ENCODE measurements at regions not wholly inside any gene's neighbourhood (a gene's known extent, or its start where the extent isn't known, plus 50 kb on each side); places are given as distances from the start of the nearest gene placed in this dataset.

DNA sequence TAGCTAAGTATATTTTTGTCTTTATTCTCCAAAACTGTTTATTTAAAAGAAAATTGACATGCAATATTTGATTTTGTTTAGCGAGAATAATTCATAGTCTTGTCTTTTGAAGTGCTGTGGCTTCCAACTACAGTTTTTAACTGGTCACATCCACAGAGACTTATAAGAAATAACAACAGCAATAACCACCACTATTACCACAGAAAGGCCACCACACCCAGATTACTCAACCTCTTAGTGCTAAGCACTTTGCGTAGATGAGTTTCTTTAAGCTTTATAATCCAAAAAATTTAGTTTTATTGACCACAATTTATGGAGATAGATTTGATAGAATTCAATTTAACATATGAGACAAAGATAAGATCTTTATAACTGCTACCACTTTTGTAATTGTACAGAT, 468.4 kb upstream of the UBE2E2 start:
- no peak for TF ChIP-seq EP300 (IDR thresholded peaks at IDR 0.05; ENCODE audit: borderline replicate concordance in 1 of 2, low read depth in 1 of 2, low read length in 1 of 2)
- TF ChIP-seq, protein P1, sequence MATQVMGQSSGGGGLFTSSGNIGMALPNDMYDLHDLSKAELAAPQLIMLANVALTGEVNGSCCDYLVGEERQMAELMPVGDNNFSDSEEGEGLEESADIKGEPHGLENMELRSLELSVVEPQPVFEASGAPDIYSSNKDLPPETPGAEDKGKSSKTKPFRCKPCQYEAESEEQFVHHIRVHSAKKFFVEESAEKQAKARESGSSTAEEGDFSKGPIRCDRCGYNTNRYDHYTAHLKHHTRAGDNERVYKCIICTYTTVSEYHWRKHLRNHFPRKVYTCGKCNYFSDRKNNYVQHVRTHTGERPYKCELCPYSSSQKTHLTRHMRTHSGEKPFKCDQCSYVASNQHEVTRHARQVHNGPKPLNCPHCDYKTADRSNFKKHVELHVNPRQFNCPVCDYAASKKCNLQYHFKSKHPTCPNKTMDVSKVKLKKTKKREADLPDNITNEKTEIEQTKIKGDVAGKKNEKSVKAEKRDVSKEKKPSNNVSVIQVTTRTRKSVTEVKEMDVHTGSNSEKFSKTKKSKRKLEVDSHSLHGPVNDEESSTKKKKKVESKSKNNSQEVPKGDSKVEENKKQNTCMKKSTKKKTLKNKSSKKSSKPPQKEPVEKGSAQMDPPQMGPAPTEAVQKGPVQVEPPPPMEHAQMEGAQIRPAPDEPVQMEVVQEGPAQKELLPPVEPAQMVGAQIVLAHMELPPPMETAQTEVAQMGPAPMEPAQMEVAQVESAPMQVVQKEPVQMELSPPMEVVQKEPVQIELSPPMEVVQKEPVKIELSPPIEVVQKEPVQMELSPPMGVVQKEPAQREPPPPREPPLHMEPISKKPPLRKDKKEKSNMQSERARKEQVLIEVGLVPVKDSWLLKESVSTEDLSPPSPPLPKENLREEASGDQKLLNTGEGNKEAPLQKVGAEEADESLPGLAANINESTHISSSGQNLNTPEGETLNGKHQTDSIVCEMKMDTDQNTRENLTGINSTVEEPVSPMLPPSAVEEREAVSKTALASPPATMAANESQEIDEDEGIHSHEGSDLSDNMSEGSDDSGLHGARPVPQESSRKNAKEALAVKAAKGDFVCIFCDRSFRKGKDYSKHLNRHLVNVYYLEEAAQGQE (IDR thresholded peaks at IDR 0.05; ENCODE audit: low read depth, low read length) = no peak
- TF ChIP-seq, protein P2, sequence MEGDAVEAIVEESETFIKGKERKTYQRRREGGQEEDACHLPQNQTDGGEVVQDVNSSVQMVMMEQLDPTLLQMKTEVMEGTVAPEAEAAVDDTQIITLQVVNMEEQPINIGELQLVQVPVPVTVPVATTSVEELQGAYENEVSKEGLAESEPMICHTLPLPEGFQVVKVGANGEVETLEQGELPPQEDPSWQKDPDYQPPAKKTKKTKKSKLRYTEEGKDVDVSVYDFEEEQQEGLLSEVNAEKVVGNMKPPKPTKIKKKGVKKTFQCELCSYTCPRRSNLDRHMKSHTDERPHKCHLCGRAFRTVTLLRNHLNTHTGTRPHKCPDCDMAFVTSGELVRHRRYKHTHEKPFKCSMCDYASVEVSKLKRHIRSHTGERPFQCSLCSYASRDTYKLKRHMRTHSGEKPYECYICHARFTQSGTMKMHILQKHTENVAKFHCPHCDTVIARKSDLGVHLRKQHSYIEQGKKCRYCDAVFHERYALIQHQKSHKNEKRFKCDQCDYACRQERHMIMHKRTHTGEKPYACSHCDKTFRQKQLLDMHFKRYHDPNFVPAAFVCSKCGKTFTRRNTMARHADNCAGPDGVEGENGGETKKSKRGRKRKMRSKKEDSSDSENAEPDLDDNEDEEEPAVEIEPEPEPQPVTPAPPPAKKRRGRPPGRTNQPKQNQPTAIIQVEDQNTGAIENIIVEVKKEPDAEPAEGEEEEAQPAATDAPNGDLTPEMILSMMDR (IDR thresholded peaks at IDR 0.05) = no peak
- TF ChIP-seq TCF12 (IDR thresholded peaks at IDR 0.05) = no peak
- TF ChIP-seq JUND (IDR thresholded peaks at IDR 0.05) = no peak
- TF ChIP-seq NFIC (IDR thresholded peaks at IDR 0.05; ENCODE audit: borderline replicate concordance) = no peak
- no peak for TF ChIP-seq POLR2AphosphoS5 (IDR thresholded peaks at IDR 0.05; ENCODE audit: low read depth, low read length)
- TF ChIP-seq, protein P3, sequence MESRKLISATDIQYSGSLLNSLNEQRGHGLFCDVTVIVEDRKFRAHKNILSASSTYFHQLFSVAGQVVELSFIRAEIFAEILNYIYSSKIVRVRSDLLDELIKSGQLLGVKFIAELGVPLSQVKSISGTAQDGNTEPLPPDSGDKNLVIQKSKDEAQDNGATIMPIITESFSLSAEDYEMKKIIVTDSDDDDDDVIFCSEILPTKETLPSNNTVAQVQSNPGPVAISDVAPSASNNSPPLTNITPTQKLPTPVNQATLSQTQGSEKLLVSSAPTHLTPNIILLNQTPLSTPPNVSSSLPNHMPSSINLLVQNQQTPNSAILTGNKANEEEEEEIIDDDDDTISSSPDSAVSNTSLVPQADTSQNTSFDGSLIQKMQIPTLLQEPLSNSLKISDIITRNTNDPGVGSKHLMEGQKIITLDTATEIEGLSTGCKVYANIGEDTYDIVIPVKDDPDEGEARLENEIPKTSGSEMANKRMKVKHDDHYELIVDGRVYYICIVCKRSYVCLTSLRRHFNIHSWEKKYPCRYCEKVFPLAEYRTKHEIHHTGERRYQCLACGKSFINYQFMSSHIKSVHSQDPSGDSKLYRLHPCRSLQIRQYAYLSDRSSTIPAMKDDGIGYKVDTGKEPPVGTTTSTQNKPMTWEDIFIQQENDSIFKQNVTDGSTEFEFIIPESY (IDR thresholded peaks at IDR 0.05; ENCODE audit: borderline replicate concordance, low read depth) = no peak
- TF ChIP-seq RAD21 (IDR thresholded peaks at IDR 0.05; ENCODE audit: low read length) = no peak
- no peak for TF ChIP-seq RCOR1 (IDR thresholded peaks at IDR 0.05; ENCODE audit: low read length)
- TF ChIP-seq, protein P4, sequence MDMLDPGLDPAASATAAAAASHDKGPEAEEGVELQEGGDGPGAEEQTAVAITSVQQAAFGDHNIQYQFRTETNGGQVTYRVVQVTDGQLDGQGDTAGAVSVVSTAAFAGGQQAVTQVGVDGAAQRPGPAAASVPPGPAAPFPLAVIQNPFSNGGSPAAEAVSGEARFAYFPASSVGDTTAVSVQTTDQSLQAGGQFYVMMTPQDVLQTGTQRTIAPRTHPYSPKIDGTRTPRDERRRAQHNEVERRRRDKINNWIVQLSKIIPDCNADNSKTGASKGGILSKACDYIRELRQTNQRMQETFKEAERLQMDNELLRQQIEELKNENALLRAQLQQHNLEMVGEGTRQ (IDR thresholded peaks at IDR 0.05; ENCODE audit: borderline replicate concordance, low read depth, low read length) = no peak
- no peak for TF ChIP-seq FOXM1 (IDR thresholded peaks at IDR 0.05; ENCODE audit: low read depth)
- TF ChIP-seq GABPA (IDR thresholded peaks at IDR 0.05; ENCODE audit: low read depth) = no peak
- no peak for TF ChIP-seq GATA2 (CRISPR knock-in tag; IDR thresholded peaks at IDR 0.05)

Measured in SK-N-SH (cell line).